ENCODE measurements at regions not wholly inside any gene's neighbourhood (a gene's known extent, or its start where the extent isn't known, plus 50 kb on each side); places are given as distances from the start of the nearest gene placed in this dataset.

DNA sequence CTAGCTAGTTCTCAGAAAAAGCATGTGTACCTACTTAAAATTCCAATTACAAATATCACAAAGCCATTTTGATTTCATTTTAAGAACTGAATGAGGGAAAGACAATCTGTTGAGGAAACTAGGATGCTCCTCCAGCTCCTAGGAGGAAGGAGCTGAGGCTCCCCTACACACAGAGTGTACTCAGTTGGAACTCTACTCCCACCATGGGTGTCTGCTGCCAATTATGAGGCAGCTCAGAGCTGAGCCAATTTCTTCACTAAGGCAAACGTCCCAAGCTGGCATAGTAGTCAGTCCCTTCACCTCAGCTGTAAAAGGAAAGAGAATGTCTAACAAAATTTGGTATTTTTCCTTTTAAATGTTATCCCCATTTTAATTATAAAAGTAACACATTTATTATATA, 300.0 kb upstream of the TRPC7 start:
- no peak overlapping the region for H3K4me3 ChIP-seq

DNA sequence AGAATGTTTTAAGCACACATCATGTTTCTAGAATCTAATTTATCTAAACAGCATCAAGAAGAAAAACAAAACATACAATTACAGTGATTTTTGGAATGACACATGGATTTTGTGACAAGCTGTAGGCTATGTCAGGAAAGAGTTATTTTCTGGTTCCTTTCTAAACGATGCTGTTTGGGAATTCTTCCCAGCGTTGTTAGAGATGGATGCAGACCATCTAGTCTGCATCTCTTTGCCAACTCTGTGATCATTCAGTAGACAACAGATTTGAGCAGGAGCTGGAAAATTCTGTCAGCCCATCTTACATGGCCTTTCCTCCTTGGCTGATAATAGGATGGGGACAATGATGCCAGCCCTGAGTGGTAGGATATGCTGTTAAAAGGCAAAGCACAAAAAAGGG, 295.7 kb upstream of the TRPC7 start:
- no peak for DNase-seq (ENCODE audit: low spot score)
- intact Hi-C loops (cut with DNase I): no loop called here
- Histone ChIP-seq H3K36me3 (no peaks in the 10 kb centered on the region), H3K4me1 (replicated peaks) (no peaks in the 10 kb centered on the region), H3K27me3 (replicated peaks; ENCODE audit: insufficient read depth) (no peaks in the 10 kb centered on the region), H3K4me3 (no peak overlapping the region), H3K27ac (no peak overlapping the region), H3K9me3 (no peaks in the 10 kb centered on the region)
- TF ChIP-seq POLR2AphosphoS5 (IDR thresholded peaks at IDR 0.05) (no peak), POLR2A (IDR thresholded peaks at IDR 0.05) (no peak)
- TF ChIP-seq, protein P1, sequence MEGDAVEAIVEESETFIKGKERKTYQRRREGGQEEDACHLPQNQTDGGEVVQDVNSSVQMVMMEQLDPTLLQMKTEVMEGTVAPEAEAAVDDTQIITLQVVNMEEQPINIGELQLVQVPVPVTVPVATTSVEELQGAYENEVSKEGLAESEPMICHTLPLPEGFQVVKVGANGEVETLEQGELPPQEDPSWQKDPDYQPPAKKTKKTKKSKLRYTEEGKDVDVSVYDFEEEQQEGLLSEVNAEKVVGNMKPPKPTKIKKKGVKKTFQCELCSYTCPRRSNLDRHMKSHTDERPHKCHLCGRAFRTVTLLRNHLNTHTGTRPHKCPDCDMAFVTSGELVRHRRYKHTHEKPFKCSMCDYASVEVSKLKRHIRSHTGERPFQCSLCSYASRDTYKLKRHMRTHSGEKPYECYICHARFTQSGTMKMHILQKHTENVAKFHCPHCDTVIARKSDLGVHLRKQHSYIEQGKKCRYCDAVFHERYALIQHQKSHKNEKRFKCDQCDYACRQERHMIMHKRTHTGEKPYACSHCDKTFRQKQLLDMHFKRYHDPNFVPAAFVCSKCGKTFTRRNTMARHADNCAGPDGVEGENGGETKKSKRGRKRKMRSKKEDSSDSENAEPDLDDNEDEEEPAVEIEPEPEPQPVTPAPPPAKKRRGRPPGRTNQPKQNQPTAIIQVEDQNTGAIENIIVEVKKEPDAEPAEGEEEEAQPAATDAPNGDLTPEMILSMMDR (IDR thresholded peaks at IDR 0.05): no peak
- WGBS: 52% methylated on average over 2 of the region's 2 CpGs

More for the DNA sequence above, 300.0 kb upstream of the TRPC7 start:
- TF ChIP-seq POLR2AphosphoS5 (IDR thresholded peaks at IDR 0.05) (no peak), POLR2A (IDR thresholded peaks at IDR 0.05) (no peak)
- TF ChIP-seq, protein P1 (IDR thresholded peaks at IDR 0.05): no peak
- WGBS: 13% methylated on average over 1 of the region's 1 CpG
- no peaks in the 10 kb centered on the region for H3K9me3 ChIP-seq
- no peaks in the 10 kb centered on the region for H3K36me3 ChIP-seq
- no peaks in the 10 kb centered on the region for H3K4me1 ChIP-seq (replicated peaks)
- no peaks in the 10 kb centered on the region for H3K27me3 ChIP-seq (replicated peaks; ENCODE audit: insufficient read depth)
- intact Hi-C loops (cut with DNase I): no loop called here
- DNase-seq (ENCODE audit: low spot score): no peak
- H3K27ac ChIP-seq: no peak overlapping the region

DNA sequence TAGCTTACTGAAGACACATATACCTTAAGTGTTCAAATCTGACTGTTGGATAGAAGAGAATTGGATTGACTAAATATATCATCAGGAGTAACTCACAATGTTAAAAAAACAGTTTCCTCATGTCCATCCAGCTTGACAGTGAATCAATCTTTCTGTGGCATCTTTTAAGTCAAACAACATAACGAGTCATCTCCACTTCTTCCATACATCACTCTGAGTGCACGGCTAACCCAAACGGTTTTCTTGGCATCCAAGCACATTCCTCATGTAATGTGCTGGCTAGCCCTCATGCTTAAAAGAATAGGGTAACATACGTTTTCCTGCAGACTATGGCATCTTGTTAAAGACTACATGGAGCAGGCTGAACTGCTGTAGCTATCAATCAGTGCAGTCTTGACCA, 291.5 kb upstream of the TRPC7 start:
- Histone ChIP-seq H3K4me1 (replicated peaks) (no peaks in the 10 kb centered on the region), H3K27me3 (replicated peaks; ENCODE audit: insufficient read depth) (no peaks in the 10 kb centered on the region), H3K36me3 (no peaks in the 10 kb centered on the region), H3K27ac (no peak overlapping the region), H3K4me3 (no peak overlapping the region), H3K9me3 (no peaks in the 10 kb centered on the region)
- TF ChIP-seq, protein P1 (IDR thresholded peaks at IDR 0.05): no peak
- no peak for TF ChIP-seq POLR2AphosphoS5 (IDR thresholded peaks at IDR 0.05)
- TF ChIP-seq POLR2A (IDR thresholded peaks at IDR 0.05): no peak
- 28% methylated on average over 4 of the region's 4 CpGs for WGBS
- DNase-seq (ENCODE audit: low spot score): no peak
- intact Hi-C loops (cut with DNase I): no loop called here

DNA sequence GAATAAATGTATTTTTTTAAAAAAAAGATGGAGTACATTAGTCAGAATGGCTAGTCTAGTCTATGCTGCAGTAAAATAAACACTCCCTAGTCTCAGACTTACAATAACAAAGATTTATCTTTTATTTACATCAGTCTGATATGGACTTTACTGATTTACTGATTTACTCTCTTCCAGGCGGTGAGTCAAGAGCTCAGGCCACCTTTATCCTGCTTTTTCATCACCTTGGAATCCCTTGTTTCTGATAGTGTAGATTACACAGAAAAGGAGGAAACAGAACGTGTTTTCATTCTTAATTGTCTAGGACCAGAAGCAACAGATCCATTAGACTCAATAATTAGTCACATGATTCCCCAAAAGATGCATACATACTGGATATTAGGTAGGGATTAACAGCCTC, 290.1 kb upstream of the TRPC7 start:
- H3K4me1 ChIP-seq (replicated peaks): no peaks in the 10 kb centered on the region
- H3K9me3 ChIP-seq: no peaks in the 10 kb centered on the region
- H3K4me3 ChIP-seq: no peak overlapping the region
- DNase-seq (ENCODE audit: low spot score): no peak
- intact Hi-C loops (cut with DNase I): no loop called here
- no peak overlapping the region for H3K27ac ChIP-seq
- TF ChIP-seq, protein P1 (IDR thresholded peaks at IDR 0.05): no peak
- TF ChIP-seq POLR2AphosphoS5 (IDR thresholded peaks at IDR 0.05) (no peak), POLR2A (IDR thresholded peaks at IDR 0.05) (no peak)
- 11% methylated on average over 2 of the region's 2 CpGs for WGBS
- H3K36me3 ChIP-seq: no peaks in the 10 kb centered on the region
- H3K27me3 ChIP-seq (replicated peaks; ENCODE audit: insufficient read depth): no peaks in the 10 kb centered on the region

DNA sequence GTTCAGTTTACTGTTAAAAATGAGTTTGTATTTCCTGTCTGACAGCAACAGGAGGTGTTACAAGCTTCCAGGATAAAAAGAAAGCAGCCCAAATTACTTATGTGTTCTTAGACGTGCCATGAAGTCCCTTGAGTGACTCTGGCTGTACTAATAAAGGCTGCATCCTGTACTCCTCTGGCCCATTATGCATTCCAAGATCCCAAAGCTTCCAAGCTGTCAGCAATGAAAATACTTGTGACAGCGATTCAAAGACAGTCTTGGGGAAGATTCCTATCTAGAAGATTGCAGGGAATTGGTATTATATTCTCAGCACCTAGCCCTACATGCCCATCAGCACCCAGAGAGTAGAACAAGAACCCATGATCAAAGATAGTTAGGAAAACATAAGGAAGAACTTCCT, 281.6 kb upstream of the TRPC7 start:
- Histone ChIP-seq H3K27ac (no peak overlapping the region), H3K36me3 (no peaks in the 10 kb centered on the region), H3K9me3 (no peaks in the 10 kb centered on the region), H3K4me3 (no peak overlapping the region), H3K4me1 (replicated peaks) (no peaks in the 10 kb centered on the region), H3K27me3 (replicated peaks; ENCODE audit: insufficient read depth) (no peaks in the 10 kb centered on the region)
- DNase-seq (ENCODE audit: low spot score): no peak
- 39% methylated on average over 2 of the region's 2 CpGs for WGBS
- intact Hi-C loops (cut with DNase I): no loop called here
- TF ChIP-seq POLR2AphosphoS5 (IDR thresholded peaks at IDR 0.05) (no peak), POLR2A (IDR thresholded peaks at IDR 0.05) (no peak)
- TF ChIP-seq, protein P1 (IDR thresholded peaks at IDR 0.05): no peak

Measured in prostate gland (tissue), 2 donors.